ENCODE measurements at regions not wholly inside any gene's neighbourhood (a gene's known extent, or its start where the extent isn't known, plus 50 kb on each side); places are given as distances from the start of the nearest gene placed in this dataset.

DNA sequence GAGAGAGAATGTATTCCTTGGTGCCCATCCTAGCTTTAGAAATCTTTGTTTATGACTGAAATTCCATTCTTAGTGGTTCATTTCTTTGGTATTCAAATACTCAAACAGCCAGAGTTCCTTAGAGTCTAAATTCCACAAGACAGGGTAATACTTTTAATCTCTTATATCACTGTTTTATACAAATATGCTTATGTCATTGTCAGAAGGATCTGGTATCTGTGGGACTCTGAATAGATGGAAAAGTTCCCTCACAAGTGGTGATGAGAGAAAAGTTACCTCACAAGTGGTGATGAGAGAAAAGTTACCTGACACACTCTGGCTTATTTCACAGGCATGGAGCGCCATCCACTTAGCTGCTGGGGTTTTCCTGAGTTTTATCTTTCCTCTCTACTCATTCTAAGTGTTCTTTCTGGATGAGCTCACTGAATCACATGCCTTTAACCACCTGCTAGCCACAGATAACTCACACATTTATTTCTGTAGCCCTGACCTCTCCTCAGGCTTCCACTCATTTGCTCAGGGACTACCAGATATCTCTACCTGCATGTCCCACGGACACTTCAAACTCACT lies 784.0 kb downstream of the SUGCT start:
- DNase-seq (ENCODE audit: low read depth in 4 of 4, low spot score in 2 of 4) = no peak

DNA sequence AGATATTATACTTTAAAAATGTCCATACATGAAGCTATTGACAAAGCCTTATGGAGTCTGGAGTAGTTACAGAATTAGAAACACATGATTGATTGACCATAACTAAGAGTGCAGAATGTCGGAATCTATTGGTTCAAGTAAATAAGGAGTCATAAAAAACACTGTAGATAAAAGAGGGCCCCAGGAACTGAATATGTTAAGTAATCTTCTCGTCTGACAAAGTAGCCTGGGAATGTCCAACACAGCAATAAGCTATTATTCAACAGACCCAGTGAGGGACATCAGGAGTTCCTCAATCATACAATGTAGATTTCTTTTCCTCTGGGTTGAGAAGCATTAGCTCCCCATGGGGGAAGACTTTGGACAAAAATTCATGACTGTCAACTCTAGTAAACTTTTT lies 782.0 kb downstream of the SUGCT start:
- no peak for DNase-seq (ENCODE audit: low read depth in 4 of 4, low spot score in 2 of 4)

DNA sequence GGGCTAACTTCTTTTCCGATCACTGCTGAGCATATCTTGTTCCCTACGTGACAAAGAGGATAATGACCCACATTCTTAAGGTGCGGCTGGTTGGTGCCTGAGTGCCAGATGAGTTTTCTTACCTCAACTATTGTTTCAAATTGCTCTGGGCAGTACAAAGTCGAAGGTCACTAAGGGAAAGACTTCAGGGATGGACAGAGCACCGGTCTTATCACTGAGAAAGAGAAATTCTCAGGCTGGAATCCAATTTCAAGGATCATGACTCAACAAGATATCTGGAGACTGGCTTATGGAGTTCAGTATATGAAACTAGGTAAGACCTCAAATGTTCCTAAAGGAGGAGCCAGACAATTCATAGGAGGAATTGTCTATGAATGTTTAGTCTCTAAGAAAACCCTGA lies 780.3 kb downstream of the SUGCT start:
- no peak for DNase-seq (ENCODE audit: low read depth in 4 of 4, low spot score in 2 of 4)
